ENCODE measurements at regions not wholly inside any gene's neighbourhood (a gene's known extent, or its start where the extent isn't known, plus 50 kb on each side); places are given as distances from the start of the nearest gene placed in this dataset.
"Not testable (repeated sequence)": the region's sequence is repeated elsewhere in the genome, so short reads cannot be mapped to it uniquely, and the experiment has no call there.

GRCh38 chr13:46455924-46456323 lies 68.9 kb upstream of the RUBCNL start:
- H3K4me3 ChIP-seq; in situ Hi-C loops (cut with MboI; ENCODE audit: low pct_ligation_motif_present in 1 of 4, low pct_unique_long_range_greater_than_20kb in 1 of 4, low sequenced_read_pairs in 3 of 4); H3K36me3 ChIP-seq; H3K9me3 ChIP-seq; intact Hi-C loops (cut with DNase I; ENCODE audit: low total_unique reads); H3K27me3 ChIP-seq; H3K27ac ChIP-seq; H3K4me1 ChIP-seq: not testable (repeated sequence)
- peak; percentile 31 for DNase-seq
- 12% methylated on average over 4 of the region's 4 CpGs; no CpG with 5 or more reads in 1 of the 2 donors for WGBS, 2 donors (ENCODE audit: low coverage in 1 of 2)
- peak in 2 of 5 experiments; percentile 21 to 27 for TF ChIP-seq CTCF (IDR thresholded peaks at IDR 0.05)

GRCh38 chr13:46451145-46451544 lies 64.1 kb upstream of the RUBCNL start:
- H3K4me3 ChIP-seq; H3K27ac ChIP-seq; H3K9me3 ChIP-seq; intact Hi-C loops (cut with DNase I; ENCODE audit: low total_unique reads); H3K36me3 ChIP-seq; H3K4me1 ChIP-seq; in situ Hi-C loops (cut with MboI; ENCODE audit: low pct_ligation_motif_present in 1 of 4, low pct_unique_long_range_greater_than_20kb in 1 of 4, low sequenced_read_pairs in 3 of 4); DNase-seq; H3K27me3 ChIP-seq: not testable (repeated sequence)
- 78 to 84% methylated on average over 3 of the region's 3 CpGs for WGBS, 2 donors (ENCODE audit: low coverage in 1 of 2)

- H3K27me3 ChIP-seq; in situ Hi-C loops (cut with MboI; ENCODE audit: low pct_ligation_motif_present in 1 of 4, low pct_unique_long_range_greater_than_20kb in 1 of 4, low sequenced_read_pairs in 3 of 4); H3K27ac ChIP-seq; intact Hi-C loops (cut with DNase I; ENCODE audit: low total_unique reads); H3K4me1 ChIP-seq; H3K4me3 ChIP-seq; H3K9me3 ChIP-seq; DNase-seq; H3K36me3 ChIP-seq: not testable (repeated sequence)
- WGBS, 2 donors (ENCODE audit: low coverage in 1 of 2) = 69 to 92% methylated on average over 1 to 2 of the region's 2 CpGs
These were observed 62.9 kb upstream of the RUBCNL start for GRCh38 chr13:46449949-46450348.

- H3K4me3 ChIP-seq; DNase-seq; intact Hi-C loops (cut with DNase I; ENCODE audit: low total_unique reads); H3K27me3 ChIP-seq; H3K27ac ChIP-seq; H3K36me3 ChIP-seq; H3K9me3 ChIP-seq; in situ Hi-C loops (cut with MboI; ENCODE audit: low pct_ligation_motif_present in 1 of 4, low pct_unique_long_range_greater_than_20kb in 1 of 4, low sequenced_read_pairs in 3 of 4); H3K4me1 ChIP-seq: not testable (repeated sequence)
- WGBS, 2 donors (ENCODE audit: low coverage in 1 of 2) = 80% methylated on average over 1 to 4 of the region's 4 CpGs
These were observed 61.1 kb upstream of the RUBCNL start for GRCh38 chr13:46448148-46448547.

GRCh38 chr13:46437808-46438404 lies 50.9 kb upstream of the RUBCNL start:
- in situ Hi-C loops (cut with MboI; ENCODE audit: low pct_ligation_motif_present in 1 of 4, low pct_unique_long_range_greater_than_20kb in 1 of 4, low sequenced_read_pairs in 3 of 4); H3K9me3 ChIP-seq; intact Hi-C loops (cut with DNase I; ENCODE audit: low total_unique reads); H3K27ac ChIP-seq; H3K4me1 ChIP-seq; DNase-seq; H3K36me3 ChIP-seq; H3K27me3 ChIP-seq: not testable (repeated sequence)
- 81 to 84% methylated on average over 5 to 40 of the region's 40 CpGs for WGBS, 2 donors (ENCODE audit: low coverage in 1 of 2)
- H3K4me3 ChIP-seq = peak overlapping the region in 1 of 4 donors; percentile 20

Small RNAs in the stretch of these regions (small RNA-seq; reads per million reads assigned to genes)
- 0 to 0.83 (median 0) reads per million in 4 donors for gene COX17P1
